Neural progenitor cell (in vitro differentiated cells): ENCODE measurements at regions not wholly inside any gene's neighbourhood (a gene's known extent, or its start where the extent isn't known, plus 50 kb on each side); places are given as distances from the start of the nearest gene placed in this dataset.

Experiments used
- EZH2 ChIP-seq: fragments of 200-600 bp; sonication (generic); IDR thresholded peaks from 2 replicates; pipeline ENCODE4 v1.6.1; 2017; ENCODE audit warnings: antibody characterized with exemption, mild to moderate bottlenecking, moderate library complexity
- EZH2phosphoT487 ChIP-seq: fragments of 200-600 bp; sonication (generic); IDR thresholded peaks from 2 replicates; pipeline ENCODE4 v1.6.1; 2017; ENCODE audit warnings: antibody characterized with exemption
- TF ChIP-seq, protein P1 (sequence below): fragments of 200-600 bp; sonication (generic); IDR thresholded peaks from 2 replicates; pipeline ENCODE4 v1.5.1; 2017; ENCODE audit warnings: antibody characterized with exemption, mild to moderate bottlenecking

DNA sequence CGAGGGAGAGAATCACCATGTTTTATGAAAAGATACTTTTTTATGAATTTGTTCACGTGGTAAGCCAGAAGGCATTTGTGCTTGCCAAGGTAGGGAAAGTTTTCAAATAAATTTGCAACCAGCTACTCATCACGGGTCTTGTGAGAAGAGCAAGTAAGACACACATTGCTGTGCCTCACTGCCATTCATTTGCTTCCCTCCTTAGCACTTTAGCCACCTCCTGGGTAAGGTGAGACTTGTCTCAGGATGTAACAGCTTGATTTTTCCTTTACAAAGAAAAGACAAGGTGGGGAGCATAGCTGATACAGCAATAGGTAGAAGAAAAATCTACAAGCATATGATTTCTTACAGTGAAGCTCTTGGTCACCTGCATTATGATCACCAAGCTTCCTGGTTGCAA lies 342.4 kb upstream of the GRM3 start:
- TF ChIP-seq, protein P1, sequence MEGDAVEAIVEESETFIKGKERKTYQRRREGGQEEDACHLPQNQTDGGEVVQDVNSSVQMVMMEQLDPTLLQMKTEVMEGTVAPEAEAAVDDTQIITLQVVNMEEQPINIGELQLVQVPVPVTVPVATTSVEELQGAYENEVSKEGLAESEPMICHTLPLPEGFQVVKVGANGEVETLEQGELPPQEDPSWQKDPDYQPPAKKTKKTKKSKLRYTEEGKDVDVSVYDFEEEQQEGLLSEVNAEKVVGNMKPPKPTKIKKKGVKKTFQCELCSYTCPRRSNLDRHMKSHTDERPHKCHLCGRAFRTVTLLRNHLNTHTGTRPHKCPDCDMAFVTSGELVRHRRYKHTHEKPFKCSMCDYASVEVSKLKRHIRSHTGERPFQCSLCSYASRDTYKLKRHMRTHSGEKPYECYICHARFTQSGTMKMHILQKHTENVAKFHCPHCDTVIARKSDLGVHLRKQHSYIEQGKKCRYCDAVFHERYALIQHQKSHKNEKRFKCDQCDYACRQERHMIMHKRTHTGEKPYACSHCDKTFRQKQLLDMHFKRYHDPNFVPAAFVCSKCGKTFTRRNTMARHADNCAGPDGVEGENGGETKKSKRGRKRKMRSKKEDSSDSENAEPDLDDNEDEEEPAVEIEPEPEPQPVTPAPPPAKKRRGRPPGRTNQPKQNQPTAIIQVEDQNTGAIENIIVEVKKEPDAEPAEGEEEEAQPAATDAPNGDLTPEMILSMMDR, result no peak
- no peak for TF ChIP-seq EZH2
- no peak for TF ChIP-seq EZH2phosphoT487
